Vagina (tissue), 2 donors: ENCODE measurements at regions not wholly inside any gene's neighbourhood (a gene's known extent, or its start where the extent isn't known, plus 50 kb on each side); places are given as distances from the start of the nearest gene placed in this dataset.
"Not testable (repeated sequence)": the region's sequence is repeated elsewhere in the genome, so short reads cannot be mapped to it uniquely, and the experiment has no call there.

ENCODE experiments used
- DNase-seq, 2 donors: peaks; one replicate each; pipeline ENCODE4 v3.0.0-alpha.2; 2017; ENCODE audit errors: extremely low spot score in 2 of 2
- H3K27ac ChIP-seq: fragments of 200-600 bp; sonication (generic); one replicate; pipeline ENCODE4 v1.5.1; 2019
- H3K27me3 ChIP-seq: fragments of 200-600 bp; sonication (generic); one replicate; pipeline ENCODE4 v1.5.1; 2019
- H3K36me3 ChIP-seq, 2 donors: fragments of 200-600 bp; sonication (generic); one replicate each; pipeline ENCODE4 v1.5.1; 2017 to 2019
- H3K4me1 ChIP-seq: fragments of 200-600 bp; sonication (generic); one replicate; pipeline ENCODE4 v1.5.1; 2019
- H3K4me3 ChIP-seq, 2 donors: fragments of 200-600 bp; sonication (generic); 1 replicate in 1 of 2; 2 replicates in 1 of 2; pipeline ENCODE4 v1.5.1; 2016 to 2019
- H3K9me3 ChIP-seq: fragments of 200-600 bp; sonication (generic); one replicate; pipeline ENCODE4 v1.5.1; 2019
- POLR2A ChIP-seq, 2 donors: fragments of 450-650 bp; IDR thresholded peaks; one replicate each; pipeline ENCODE4 v1.6.1; 2017; ENCODE audit warnings: antibody characterized with exemption in 2 of 2, mild to moderate bottlenecking in 2 of 2, moderate library complexity in 2 of 2
- POLR2AphosphoS5 ChIP-seq, 2 donors: sonication (generic); formaldehyde crosslinking; IDR thresholded peaks; one replicate each; pipeline ENCODE4 v1.9.0; 2017; ENCODE audit warnings: antibody characterized with exemption in 2 of 2, mild to moderate bottlenecking in 2 of 2, low read depth in 1 of 2; ENCODE audit not compliant: insufficient read depth in 1 of 2
- intact Hi-C: fragments of 100-400 bp; cut with DNase I; formaldehyde crosslinking; loops from one replicate; pipeline ENCODE4 v1.15.1; 2023
- TF ChIP-seq, protein P1 (sequence below), 3 experiments: fragments of 450-650 bp in 2 of 3; fragments of 200-600 bp in 1 of 3; sonication (generic) in 1 of 3; IDR thresholded peaks; one replicate each; pipeline ENCODE4 v1.5.1; 2017 to 2019; ENCODE audit warnings: antibody characterized with exemption in 3 of 3, mild to moderate bottlenecking in 2 of 3, moderate library complexity in 2 of 3

DNA sequence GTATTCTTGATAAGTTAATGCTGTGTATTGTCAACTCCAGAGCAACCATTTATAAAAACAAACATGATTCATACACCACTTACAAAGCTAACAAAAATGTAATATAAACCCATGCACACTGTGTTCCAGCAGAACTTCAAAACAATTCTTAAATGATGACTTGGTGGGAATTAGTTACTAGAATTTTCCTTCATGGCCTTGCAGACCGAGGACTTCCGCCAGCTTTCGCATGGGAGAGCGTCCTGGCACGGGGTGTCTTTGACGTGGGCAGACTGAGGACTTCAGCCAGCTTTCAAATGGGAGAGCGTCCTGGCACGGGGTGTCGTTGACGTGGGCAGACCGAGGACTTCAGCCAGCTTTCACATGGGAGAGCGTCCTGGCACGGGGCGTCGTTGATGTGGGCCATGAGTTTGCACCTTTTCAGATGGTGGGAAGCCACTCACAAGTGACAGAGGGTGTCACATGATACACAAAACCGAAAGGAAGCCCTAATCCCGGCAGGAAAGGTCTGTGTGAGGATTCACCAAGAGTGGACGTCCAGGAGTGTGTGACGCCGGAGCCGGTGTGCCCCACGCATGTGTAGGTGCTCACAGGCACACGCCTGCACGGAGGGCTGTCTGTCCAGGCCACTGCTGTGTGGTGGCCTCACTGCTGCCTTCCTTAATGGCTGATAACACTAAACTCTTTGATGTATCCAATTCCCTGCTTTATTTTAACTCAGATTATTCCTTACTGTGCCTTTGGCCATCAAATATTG, 211.3 kb upstream of the IRX4 start:
- H3K4me3 ChIP-seq: no peak overlapping the region
- no peaks in the 10 kb centered on the region for H3K4me1 ChIP-seq
- TF ChIP-seq, protein P1, sequence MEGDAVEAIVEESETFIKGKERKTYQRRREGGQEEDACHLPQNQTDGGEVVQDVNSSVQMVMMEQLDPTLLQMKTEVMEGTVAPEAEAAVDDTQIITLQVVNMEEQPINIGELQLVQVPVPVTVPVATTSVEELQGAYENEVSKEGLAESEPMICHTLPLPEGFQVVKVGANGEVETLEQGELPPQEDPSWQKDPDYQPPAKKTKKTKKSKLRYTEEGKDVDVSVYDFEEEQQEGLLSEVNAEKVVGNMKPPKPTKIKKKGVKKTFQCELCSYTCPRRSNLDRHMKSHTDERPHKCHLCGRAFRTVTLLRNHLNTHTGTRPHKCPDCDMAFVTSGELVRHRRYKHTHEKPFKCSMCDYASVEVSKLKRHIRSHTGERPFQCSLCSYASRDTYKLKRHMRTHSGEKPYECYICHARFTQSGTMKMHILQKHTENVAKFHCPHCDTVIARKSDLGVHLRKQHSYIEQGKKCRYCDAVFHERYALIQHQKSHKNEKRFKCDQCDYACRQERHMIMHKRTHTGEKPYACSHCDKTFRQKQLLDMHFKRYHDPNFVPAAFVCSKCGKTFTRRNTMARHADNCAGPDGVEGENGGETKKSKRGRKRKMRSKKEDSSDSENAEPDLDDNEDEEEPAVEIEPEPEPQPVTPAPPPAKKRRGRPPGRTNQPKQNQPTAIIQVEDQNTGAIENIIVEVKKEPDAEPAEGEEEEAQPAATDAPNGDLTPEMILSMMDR (IDR thresholded peaks at IDR 0.05): no peak
- TF ChIP-seq POLR2A (IDR thresholded peaks at IDR 0.05): no peak
- peak in 1 of 2 donors; percentile 51 for TF ChIP-seq POLR2AphosphoS5 (IDR thresholded peaks at IDR 0.05; ENCODE audit: insufficient read depth in 1 of 2, low read depth in 1 of 2)
- no peaks in the 10 kb centered on the region for H3K36me3 ChIP-seq
- intact Hi-C loops: no loop called here
- H3K27me3 ChIP-seq: no peaks in the 10 kb centered on the region
- no peaks in the 10 kb centered on the region for H3K9me3 ChIP-seq
- H3K27ac ChIP-seq: no peak overlapping the region
- DNase-seq: peak in 1 of 2 donors; percentile 93

DNA sequence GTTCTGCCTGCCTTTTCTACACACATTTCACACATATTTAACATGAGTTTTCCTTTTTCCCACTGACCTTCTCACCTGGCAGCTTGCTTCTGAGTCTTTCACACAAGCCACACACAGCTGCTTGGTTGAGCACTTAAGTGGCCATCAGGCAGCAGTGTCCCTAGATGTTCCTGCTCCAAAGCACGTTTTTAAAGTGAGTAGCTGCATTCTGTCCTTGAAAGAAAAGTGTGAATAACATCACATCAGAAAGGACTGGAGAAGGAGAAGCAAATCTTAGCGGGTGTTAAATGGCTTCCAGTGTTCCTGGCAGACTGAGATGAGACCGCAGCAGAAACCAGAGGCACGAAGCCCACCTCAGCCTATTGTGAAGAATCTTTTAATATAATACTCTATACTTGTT, 209.2 kb upstream of the IRX4 start:
- H3K27me3 ChIP-seq: no peaks in the 10 kb centered on the region
- H3K27ac ChIP-seq: no peak overlapping the region
- TF ChIP-seq, protein P1 (IDR thresholded peaks at IDR 0.05): no peak
- no peak for TF ChIP-seq POLR2A (IDR thresholded peaks at IDR 0.05)
- no peak for TF ChIP-seq POLR2AphosphoS5 (IDR thresholded peaks at IDR 0.05; ENCODE audit: insufficient read depth in 1 of 2, low read depth in 1 of 2)
- H3K4me3 ChIP-seq: no peak overlapping the region
- no peak for DNase-seq
- intact Hi-C loops: no loop called here
- no peaks in the 10 kb centered on the region for H3K9me3 ChIP-seq
- no peaks in the 10 kb centered on the region for H3K36me3 ChIP-seq
- no peaks in the 10 kb centered on the region for H3K4me1 ChIP-seq

DNA sequence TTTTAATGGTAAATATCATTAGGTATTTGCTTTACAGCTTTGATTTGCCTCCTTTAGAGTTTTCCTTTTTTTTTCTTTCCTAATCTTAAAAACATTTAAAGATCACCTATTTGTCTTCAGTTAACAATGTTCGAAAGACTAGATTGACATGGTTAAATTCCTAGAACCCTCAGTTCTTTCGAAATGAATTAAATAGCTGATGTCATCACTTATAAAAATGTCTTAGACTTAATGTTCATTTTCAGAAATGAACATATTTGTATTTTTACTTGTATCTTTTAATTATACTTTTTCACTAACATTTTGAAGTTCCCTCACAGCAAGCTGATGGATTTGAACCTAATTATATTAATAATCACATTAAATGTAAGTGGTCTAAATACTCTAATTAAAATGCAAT, 205.3 kb upstream of the IRX4 start:
- H3K4me1 ChIP-seq: no peaks in the 10 kb centered on the region
- intact Hi-C loops: no loop called here
- no peak for DNase-seq
- H3K27ac ChIP-seq: no peak overlapping the region
- H3K9me3 ChIP-seq: no peaks in the 10 kb centered on the region
- no peaks in the 10 kb centered on the region for H3K27me3 ChIP-seq
- H3K4me3 ChIP-seq: no peak overlapping the region
- no peaks in the 10 kb centered on the region for H3K36me3 ChIP-seq
- TF ChIP-seq POLR2A (IDR thresholded peaks at IDR 0.05) (no peak), POLR2AphosphoS5 (IDR thresholded peaks at IDR 0.05; ENCODE audit: insufficient read depth in 1 of 2, low read depth in 1 of 2) (no peak)
- TF ChIP-seq, protein P1 (IDR thresholded peaks at IDR 0.05): no peak

DNA sequence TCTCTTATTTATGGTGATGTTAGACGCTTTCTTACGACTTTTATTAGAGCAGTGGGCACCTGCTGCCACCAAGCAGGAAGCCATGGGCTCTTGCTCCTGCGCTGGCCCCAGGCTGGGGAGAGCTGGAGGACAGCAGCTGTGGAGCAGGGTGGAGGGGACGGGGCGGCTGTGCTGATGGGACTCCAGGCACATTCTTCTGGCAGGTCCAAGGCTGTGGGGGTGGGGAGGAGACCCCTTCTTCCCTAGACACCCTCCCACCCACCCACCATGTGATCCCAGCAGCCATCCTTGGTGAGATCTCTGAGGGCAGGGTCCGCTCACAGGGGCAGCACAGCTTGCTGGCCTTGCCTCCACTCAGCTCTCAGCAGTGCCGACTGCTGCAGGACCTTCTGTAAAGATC, 192.6 kb upstream of the IRX4 start:
- H3K36me3 ChIP-seq: no peaks in the 10 kb centered on the region

DNA sequence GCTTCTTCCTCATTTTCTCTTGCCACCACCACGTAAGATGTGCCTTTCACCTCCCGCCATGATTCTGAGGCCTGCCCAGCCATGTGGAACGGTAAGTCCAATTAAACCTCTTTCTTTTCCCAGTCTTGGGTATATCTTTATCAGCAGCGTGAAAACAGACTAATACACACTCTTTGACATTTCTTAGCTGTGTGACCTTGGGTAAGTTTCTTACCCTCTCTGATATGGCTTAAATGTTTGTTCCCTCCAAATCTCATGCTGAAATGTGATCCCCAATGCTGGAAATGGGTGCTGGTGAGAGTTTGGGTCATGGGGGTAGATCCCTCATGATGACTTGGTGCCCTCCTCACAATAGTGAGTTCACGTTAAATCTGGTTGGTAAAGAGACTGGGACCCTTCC, 188.8 kb upstream of the IRX4 start:
- Histone ChIP-seq H3K4me3 (no peak overlapping the region), H3K27ac (no peak overlapping the region), H3K4me1 (no peaks in the 10 kb centered on the region), H3K9me3 (no peaks in the 10 kb centered on the region), H3K36me3 (no peaks in the 10 kb centered on the region), H3K27me3 (no peaks in the 10 kb centered on the region)
- TF ChIP-seq POLR2AphosphoS5 (IDR thresholded peaks at IDR 0.05; ENCODE audit: insufficient read depth in 1 of 2, low read depth in 1 of 2): no peak
- TF ChIP-seq, protein P1 (IDR thresholded peaks at IDR 0.05): no peak
- TF ChIP-seq POLR2A (IDR thresholded peaks at IDR 0.05): no peak
- intact Hi-C loops: no loop called here
- peak in 1 of 2 donors; percentile 13 for DNase-seq

More for the DNA sequence above, 192.6 kb upstream of the IRX4 start:
- intact Hi-C loops: loop anchor here (5.0 kb wide), 1 partner anchor 1833 kb away; no protein-coding TSS in a partner anchor
- Histone ChIP-seq H3K27me3 (no peaks in the 10 kb centered on the region), H3K4me1 (no peaks in the 10 kb centered on the region), H3K9me3 (no peaks in the 10 kb centered on the region), H3K27ac (no peak overlapping the region), H3K4me3 (no peak overlapping the region)
- TF ChIP-seq POLR2A (IDR thresholded peaks at IDR 0.05): no peak
- no peak for TF ChIP-seq POLR2AphosphoS5 (IDR thresholded peaks at IDR 0.05; ENCODE audit: insufficient read depth in 1 of 2, low read depth in 1 of 2)
- TF ChIP-seq, protein P1 (IDR thresholded peaks at IDR 0.05): no peak
- DNase-seq: no peak

DNA sequence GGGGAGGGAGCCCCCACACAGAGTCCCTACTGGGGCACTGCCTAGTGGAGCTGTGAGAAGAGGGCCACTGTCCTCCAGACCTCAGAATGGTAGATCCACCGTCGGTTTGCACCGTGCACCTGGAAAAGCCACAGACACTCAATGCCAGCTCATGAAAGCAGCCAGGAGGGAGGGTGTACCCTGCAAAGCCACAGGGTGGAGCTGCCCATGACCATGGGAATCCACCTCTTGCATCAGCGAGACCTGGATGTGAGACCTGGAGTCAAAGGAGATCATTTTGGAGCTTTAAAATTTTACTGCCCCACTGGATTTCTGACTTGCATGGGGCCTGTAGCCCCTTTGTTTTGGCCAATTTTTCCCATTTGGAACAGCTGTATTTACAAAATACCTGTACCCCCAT, 188.1 kb upstream of the IRX4 start:
- H3K27ac ChIP-seq, intact Hi-C loops: not testable (repeated sequence)

More for the DNA sequence above, 188.1 kb upstream of the IRX4 start:
- H3K4me1 ChIP-seq, H3K9me3 ChIP-seq, H3K4me3 ChIP-seq, H3K36me3 ChIP-seq, H3K27me3 ChIP-seq, DNase-seq: not testable (repeated sequence)
